ENCODE measurements at regions not wholly inside any gene's neighbourhood (a gene's known extent, or its start where the extent isn't known, plus 50 kb on each side); places are given as distances from the start of the nearest gene placed in this dataset.

- TF ChIP-seq ZIK1 (CRISPR knock-in tag; IDR thresholded peaks at IDR 0.05; ENCODE audit: borderline replicate concordance, low read depth) = peak; percentile 41
- TF ChIP-seq ZNF782 (CRISPR knock-in tag; IDR thresholded peaks at IDR 0.05; ENCODE audit: borderline replicate concordance) = peak; percentile 21; the same call in 1 of the 2 replicates
- TF ChIP-seq ETV5 (CRISPR knock-in tag; IDR thresholded peaks at IDR 0.05; ENCODE audit: borderline replicate concordance) = peak; percentile 30; the same call in 1 of the 2 replicates
- TF ChIP-seq TOPORS (CRISPR knock-in tag; IDR thresholded peaks at IDR 0.05) = no peak
- no peak for TF ChIP-seq ZBTB34 (CRISPR knock-in tag; IDR thresholded peaks at IDR 0.05)
- TF ChIP-seq, protein P1, sequence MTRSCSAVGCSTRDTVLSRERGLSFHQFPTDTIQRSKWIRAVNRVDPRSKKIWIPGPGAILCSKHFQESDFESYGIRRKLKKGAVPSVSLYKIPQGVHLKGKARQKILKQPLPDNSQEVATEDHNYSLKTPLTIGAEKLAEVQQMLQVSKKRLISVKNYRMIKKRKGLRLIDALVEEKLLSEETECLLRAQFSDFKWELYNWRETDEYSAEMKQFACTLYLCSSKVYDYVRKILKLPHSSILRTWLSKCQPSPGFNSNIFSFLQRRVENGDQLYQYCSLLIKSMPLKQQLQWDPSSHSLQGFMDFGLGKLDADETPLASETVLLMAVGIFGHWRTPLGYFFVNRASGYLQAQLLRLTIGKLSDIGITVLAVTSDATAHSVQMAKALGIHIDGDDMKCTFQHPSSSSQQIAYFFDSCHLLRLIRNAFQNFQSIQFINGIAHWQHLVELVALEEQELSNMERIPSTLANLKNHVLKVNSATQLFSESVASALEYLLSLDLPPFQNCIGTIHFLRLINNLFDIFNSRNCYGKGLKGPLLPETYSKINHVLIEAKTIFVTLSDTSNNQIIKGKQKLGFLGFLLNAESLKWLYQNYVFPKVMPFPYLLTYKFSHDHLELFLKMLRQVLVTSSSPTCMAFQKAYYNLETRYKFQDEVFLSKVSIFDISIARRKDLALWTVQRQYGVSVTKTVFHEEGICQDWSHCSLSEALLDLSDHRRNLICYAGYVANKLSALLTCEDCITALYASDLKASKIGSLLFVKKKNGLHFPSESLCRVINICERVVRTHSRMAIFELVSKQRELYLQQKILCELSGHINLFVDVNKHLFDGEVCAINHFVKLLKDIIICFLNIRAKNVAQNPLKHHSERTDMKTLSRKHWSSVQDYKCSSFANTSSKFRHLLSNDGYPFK (CRISPR knock-in tag; IDR thresholded peaks at IDR 0.05; ENCODE audit: borderline replicate concordance) = peak; percentile 69; the same call in 1 of the 2 replicates
- 0 out of 2 replicates have a peak, but pooled peaks have one; percentile 61 for TF ChIP-seq ZNF577 (CRISPR knock-in tag; IDR thresholded peaks at IDR 0.05; ENCODE audit: borderline replicate concordance, low read depth)
- no peak for TF ChIP-seq CEBPB (IDR thresholded peaks at IDR 0.05; ENCODE audit: borderline replicate concordance, low read depth, low read length)
- peak; percentile 59; the same call in 1 of the 2 replicates for TF ChIP-seq HOXA9 (CRISPR knock-in tag; IDR thresholded peaks at IDR 0.05; ENCODE audit: borderline replicate concordance)
- no peak for TF ChIP-seq BRD4 (CRISPR knock-in tag; IDR thresholded peaks at IDR 0.05)
- TF ChIP-seq EP300 (IDR thresholded peaks at IDR 0.05; ENCODE audit: low read depth in 2 of 2, low read length in 2 of 2) = no peak
- 0 out of 2 replicates have a peak, but pooled peaks have one; percentile 8 for TF ChIP-seq EP300 (CRISPR knock-in tag; IDR thresholded peaks at IDR 0.05; ENCODE audit: borderline replicate concordance)
- TF ChIP-seq ZSCAN12 (CRISPR knock-in tag; IDR thresholded peaks at IDR 0.05) = no peak
- no peak for TF ChIP-seq ARID2 (CRISPR knock-in tag; IDR thresholded peaks at IDR 0.05; ENCODE audit: borderline replicate concordance)
- TF ChIP-seq ZNF180 (CRISPR knock-in tag; IDR thresholded peaks at IDR 0.05; ENCODE audit: borderline replicate concordance, low read depth) = no peak
- TF ChIP-seq ZNF101 (CRISPR knock-in tag; IDR thresholded peaks at IDR 0.05; ENCODE audit: borderline replicate concordance, low read depth) = peak; percentile 62; the same call in 1 of the 2 replicates
- no peak for TF ChIP-seq PITX1 (CRISPR knock-in tag; IDR thresholded peaks at IDR 0.05)
- TF ChIP-seq, protein P2, sequence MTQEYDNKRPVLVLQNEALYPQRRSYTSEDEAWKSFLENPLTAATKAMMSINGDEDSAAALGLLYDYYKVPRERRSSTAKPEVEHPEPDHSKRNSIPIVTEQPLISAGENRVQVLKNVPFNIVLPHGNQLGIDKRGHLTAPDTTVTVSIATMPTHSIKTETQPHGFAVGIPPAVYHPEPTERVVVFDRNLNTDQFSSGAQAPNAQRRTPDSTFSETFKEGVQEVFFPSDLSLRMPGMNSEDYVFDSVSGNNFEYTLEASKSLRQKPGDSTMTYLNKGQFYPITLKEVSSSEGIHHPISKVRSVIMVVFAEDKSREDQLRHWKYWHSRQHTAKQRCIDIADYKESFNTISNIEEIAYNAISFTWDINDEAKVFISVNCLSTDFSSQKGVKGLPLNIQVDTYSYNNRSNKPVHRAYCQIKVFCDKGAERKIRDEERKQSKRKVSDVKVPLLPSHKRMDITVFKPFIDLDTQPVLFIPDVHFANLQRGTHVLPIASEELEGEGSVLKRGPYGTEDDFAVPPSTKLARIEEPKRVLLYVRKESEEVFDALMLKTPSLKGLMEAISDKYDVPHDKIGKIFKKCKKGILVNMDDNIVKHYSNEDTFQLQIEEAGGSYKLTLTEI (CRISPR knock-in tag; conservative IDR thresholded peaks at IDR 0.05) = no peak
- TF ChIP-seq ZNF746 (CRISPR knock-in tag; IDR thresholded peaks at IDR 0.05) = no peak; the same call in 1 of the 2 replicates
- no peak for TF ChIP-seq FOXM1 (CRISPR knock-in tag; IDR thresholded peaks at IDR 0.05)
- peak; percentile 93 for TF ChIP-seq ZMYM2 (CRISPR knock-in tag; IDR thresholded peaks at IDR 0.05)
- TF ChIP-seq SNAPC2 (CRISPR knock-in tag; IDR thresholded peaks at IDR 0.05) = no peak
- no peak for TF ChIP-seq NFIC (IDR thresholded peaks at IDR 0.05; ENCODE audit: low read length)
Observed at GRCh38 chr20:2206957-2207769, 88.6 kb upstream of the TGM3 start (continued).

Data from HepG2 (cell line).